Lung (tissue), 11 donors: ENCODE measurements at regions not wholly inside any gene's neighbourhood (a gene's known extent, or its start where the extent isn't known, plus 50 kb on each side); places are given as distances from the start of the nearest gene placed in this dataset.

ENCODE experiments used
- ATAC-seq: fragments of 200-7000 bp; cut with Tn5 transposase; one replicate; pipeline ENCODE4 v1.9.1; 2020; ENCODE audit warnings: moderate number of reproducible peaks; ENCODE audit not compliant: insufficient read depth, low FRiP score
- DNase-seq, 3 donors: peaks; one replicate each; pipeline ENCODE4 v3.0.0-alpha.2; 2013 to 2017
- H3K27ac ChIP-seq, 2 donors: one replicate each; pipeline ENCODE4 v1.5.1; 2013; ENCODE audit warnings: mild to moderate bottlenecking in 2 of 2, moderate library complexity in 2 of 2, control low read depth in 1 of 2, inconsistent platforms in 1 of 2, low read depth in 1 of 2, low read length in 1 of 2
- H3K27me3 ChIP-seq, 3 donors: one replicate each; pipeline ENCODE4 v1.5.1; 2013; ENCODE audit warnings: low read length in 2 of 3; ENCODE audit not compliant: control insufficient read depth in 3 of 3, insufficient read depth in 3 of 3
- H3K36me3 ChIP-seq, 4 donors: one replicate each; pipeline ENCODE4 v1.5.1; 2013; ENCODE audit warnings: low read length in 4 of 4, mild to moderate bottlenecking in 1 of 4, moderate library complexity in 1 of 4; ENCODE audit not compliant: control insufficient read depth in 4 of 4, insufficient read depth in 4 of 4
- H3K4me1 ChIP-seq, 5 donors: one replicate each; pipeline ENCODE4 v1.5.1; 2013; ENCODE audit warnings: low read length in 5 of 5, mild to moderate bottlenecking in 2 of 5, moderate library complexity in 1 of 5; ENCODE audit not compliant: control insufficient read depth in 5 of 5, insufficient read depth in 5 of 5
- H3K4me3 ChIP-seq: one replicate; pipeline ENCODE4 v1.5.1; 2013; ENCODE audit warnings: mild to moderate bottlenecking, control low read depth, moderate library complexity
- H3K9ac ChIP-seq, 2 donors: one replicate each; pipeline ENCODE4 v1.5.1; 2013; ENCODE audit warnings: low read length in 2 of 2, control low read depth in 1 of 2; ENCODE audit not compliant: insufficient read depth in 1 of 2
- H3K9me3 ChIP-seq, 4 donors: one replicate each; pipeline ENCODE4 v1.5.1; 2013; ENCODE audit warnings: low read length in 3 of 4, mild to moderate bottlenecking in 1 of 4, moderate library complexity in 1 of 4; ENCODE audit not compliant: control insufficient read depth in 4 of 4, insufficient read depth in 3 of 4
- CTCF ChIP-seq: IDR thresholded peaks from 2 replicates; pipeline ENCODE4 v1.5.1; 2012; ENCODE audit warnings: mild to moderate bottlenecking; ENCODE audit errors: control extremely low read depth, extremely low read depth
- WGBS, 2 donors: extraction: QIAGEN DNeasy Blood & Tissue Kit; methylation state at CpG; one replicate each; pipeline ENCODE4 v1.1.7; 2013; 5-methylcytosine and 5-hydroxymethylcytosine counted together
- donor health status: control.
- donor health status: control.
- donor health status: Bipolar disorder and iron deficiency.
- donor health status: healthy.
- donor health status: DM: yes; HTN: yes; CAD: no.

- no peak for TF ChIP-seq CTCF
- WGBS, 2 donors, result 73 to 81% methylated on average over 3 of the region's 3 CpGs
- H3K36me3 ChIP-seq, result no peaks in the 10 kb centered on the region
Measured at GRCh38 chr1:105678334-105678733, 1378.1 kb upstream of the PRMT6 start.

GRCh38 chr1:105684714-105685113 is 1371.8 kb upstream of the PRMT6 start:
- H3K36me3 ChIP-seq, result no peaks in the 10 kb centered on the region
- DNase-seq (peak in 2 of 3 donors; percentile 3 to 33), ATAC-seq (no peak)
- no peaks in the 10 kb centered on the region for H3K4me1 ChIP-seq
- no peaks in the 10 kb centered on the region for H3K27me3 ChIP-seq
- no peak overlapping the region for H3K4me3 ChIP-seq
- H3K27ac ChIP-seq, result no peak overlapping the region
- H3K9me3 ChIP-seq, result peaks cover 0 to 3% (median 0%) of the 10 kb centered on the region in 4 donors
- no peak overlapping the region for H3K9ac ChIP-seq
- TF ChIP-seq CTCF, result no peak

More at GRCh38 chr1:105678334-105678733, 1378.1 kb upstream of the PRMT6 start:
- H3K9ac ChIP-seq, result no peak overlapping the region
- H3K27me3 ChIP-seq, result no peaks in the 10 kb centered on the region
- ATAC-seq, result no peak
- H3K4me3 ChIP-seq, result no peak overlapping the region
- no peak for DNase-seq
- no peaks in the 10 kb centered on the region for H3K9me3 ChIP-seq
- H3K4me1 ChIP-seq, result no peaks in the 10 kb centered on the region
- no peak overlapping the region for H3K27ac ChIP-seq

GRCh38 chr1:105686026-105686425 is 1370.4 kb upstream of the PRMT6 start:
- 73 to 91% methylated on average over 3 of the region's 3 CpGs for WGBS, 2 donors
- Histone ChIP-seq H3K4me3 (no peak overlapping the region), H3K9ac (no peak overlapping the region), H3K9me3 (peaks cover 0 to 3% (median 0%) of the 10 kb centered on the region in 4 donors), H3K27ac (no peak overlapping the region), H3K27me3 (no peaks in the 10 kb centered on the region), H3K4me1 (no peaks in the 10 kb centered on the region), H3K36me3 (no peaks in the 10 kb centered on the region)
- TF ChIP-seq CTCF, result no peak
- DNase-seq (no peak), ATAC-seq (no peak)
